ENCODE measurements at regions not wholly inside any gene's neighbourhood (a gene's known extent, or its start where the extent isn't known, plus 50 kb on each side); places are given as distances from the start of the nearest gene placed in this dataset.
"Not testable (repeated sequence)": the region's sequence is repeated elsewhere in the genome, so short reads cannot be mapped to it uniquely, and the experiment has no call there.

DNA sequence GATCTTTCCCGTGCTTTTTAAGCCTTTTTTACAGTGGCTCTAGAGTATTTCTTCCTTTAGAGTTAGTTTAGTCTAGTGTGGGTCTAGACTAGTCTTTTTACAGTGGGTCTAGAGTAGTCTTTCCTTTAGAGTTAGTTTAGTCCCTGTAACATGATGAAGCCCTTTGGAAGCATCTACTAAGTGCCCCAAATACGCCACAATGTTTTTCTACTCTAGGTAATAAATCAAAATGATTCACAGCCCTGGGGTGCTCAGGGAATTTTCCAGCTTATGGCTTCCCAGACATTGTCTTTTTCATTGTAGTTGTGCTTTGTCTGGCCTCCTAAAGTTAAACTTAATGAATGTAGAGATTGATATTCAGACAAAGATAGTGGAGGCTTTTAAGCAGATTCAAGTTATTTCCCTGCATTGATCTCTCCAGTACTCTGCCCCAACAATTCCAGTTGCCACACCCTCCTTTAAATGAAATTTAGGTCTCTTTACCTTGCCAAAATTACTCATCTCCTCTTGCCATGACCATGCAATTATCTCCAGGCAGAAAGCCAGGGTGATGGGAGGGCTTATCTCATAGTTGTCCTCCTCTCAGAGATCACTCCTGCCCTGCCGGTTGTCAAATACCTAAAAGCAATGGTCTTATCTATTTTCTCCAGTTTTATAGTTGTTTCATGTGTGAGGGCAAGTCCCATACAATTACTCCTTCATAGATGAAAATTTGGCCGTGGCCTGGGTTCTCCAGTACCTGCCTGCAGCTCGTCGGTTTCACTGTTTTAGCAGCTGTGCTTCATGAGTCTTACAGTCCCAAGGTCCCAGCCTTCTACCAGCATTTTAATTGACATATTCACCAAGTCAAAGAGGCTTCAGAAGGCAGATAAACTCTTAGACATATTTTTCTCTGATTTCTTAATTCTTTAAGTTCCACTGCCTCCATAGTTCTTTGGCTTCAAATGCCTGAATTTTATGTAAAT, 794.0 kb upstream of the COX7C start:
- DNase-seq, result no peak

DNA sequence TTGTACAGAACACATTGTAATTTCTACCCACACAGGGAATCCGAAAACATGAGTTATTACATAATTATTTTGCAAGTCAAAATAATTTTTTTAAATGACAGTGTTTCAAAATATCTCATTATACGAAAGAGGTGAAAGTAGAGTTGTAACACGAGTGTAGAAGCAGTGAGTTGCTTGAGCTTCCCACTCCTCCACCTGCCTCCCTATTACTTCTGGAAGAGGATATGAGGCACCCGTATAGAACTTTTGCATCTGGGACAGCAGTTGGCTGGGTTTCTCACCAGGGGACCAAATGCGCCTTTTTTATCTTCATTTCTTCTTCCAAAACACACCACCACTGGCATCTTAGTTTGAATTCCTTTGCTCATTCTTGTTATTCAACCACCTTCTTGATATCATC, 779.0 kb upstream of the COX7C start:
- no peak for DNase-seq

DNA sequence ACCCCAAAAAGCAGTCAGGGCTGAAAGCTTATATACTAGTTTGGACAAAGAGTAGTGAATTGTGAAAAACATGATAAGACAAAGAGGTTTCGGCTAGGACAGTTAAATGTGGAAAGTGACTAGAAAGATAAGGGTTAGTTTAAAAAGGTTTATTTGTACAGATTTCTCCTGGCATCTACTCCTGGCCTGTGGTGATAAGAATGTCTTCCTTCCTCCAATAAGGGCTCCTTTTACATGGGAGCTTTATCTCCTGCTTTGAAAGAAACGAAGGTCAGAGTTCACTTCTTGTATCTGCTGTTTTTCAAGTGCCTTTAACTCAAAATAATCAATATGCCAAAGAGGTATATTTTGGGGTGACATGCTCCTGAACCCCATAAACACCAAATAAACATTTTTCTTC, 776.1 kb upstream of the COX7C start:
- DNase-seq, result no peak

DNA sequence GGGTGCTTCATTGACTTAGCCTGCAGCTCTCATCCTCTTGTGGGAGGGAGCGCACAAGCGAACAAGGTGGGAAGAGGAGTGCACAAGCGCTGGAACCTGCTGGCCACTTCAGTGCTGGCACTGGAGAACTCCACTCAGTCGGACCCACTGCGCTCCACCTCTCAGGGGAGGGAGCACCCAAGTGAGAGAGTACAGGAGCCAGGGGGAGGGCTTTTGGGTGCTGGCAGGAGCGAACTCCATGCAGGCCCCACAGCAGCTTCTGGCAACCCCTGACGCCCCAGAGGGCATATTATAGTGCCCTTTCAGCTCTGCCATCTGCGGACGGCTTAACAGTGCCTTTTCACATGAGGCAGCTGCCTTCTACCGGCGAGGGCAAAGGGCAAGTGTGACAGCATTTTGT, 774.2 kb upstream of the COX7C start:
- DNase-seq, result no peak

DNA sequence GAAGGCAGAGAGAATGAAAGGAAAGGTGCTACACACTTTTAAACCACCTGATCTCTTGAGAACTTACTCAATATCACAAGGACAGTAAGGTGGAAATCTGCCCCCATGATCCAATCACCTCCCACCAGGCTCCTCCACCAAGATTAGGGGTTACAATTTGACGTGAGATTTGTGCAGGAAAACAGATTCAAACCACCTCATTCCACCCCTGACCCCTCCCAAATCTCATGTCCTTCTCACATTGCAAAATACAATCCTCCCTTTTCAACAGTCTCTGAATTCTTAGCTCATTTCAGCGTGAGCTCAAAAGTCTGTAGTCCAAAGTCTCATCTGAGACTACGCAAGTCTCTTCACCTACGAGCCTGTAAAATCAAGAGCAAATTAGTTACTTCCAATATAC, 768.3 kb upstream of the COX7C start:
- no peak for DNase-seq

DNA sequence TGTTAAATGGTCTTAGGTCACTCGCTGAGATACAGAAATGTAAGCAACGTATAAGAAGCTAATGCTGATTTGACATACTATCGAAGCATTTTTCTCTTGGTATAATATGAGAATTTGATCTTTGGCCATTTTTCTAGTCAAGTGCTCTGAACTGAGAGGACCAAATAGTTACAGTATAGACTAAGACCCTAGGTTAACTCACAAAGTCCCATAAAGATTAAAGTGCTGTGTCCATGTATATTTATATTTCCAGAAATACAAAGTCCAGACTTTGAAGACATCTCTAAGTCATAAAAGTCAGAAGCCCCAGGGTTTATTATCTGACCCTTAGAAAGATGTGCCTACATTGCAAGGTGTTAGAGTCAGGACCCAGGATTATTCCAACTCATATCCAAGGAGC, 752.4 kb upstream of the COX7C start:
- DNase-seq, result no peak

DNA sequence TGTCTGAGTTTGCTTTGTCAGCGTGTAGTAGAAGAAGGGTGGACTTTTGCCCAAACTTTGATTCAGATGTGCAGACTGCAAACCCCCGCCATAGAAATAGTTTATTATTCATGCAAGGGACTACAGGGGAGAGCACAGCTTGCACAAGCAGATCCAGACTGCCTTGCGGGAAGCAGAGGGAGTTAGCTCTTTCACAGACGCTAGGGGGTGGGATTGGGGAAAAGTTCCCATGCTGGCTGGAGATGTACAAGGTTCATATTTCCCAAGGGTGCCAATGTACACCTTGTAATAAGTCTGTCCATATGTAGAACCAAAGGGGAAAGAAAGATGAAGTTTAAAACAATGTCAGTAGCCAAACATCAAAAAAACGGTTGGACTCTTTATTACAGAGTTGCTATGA, 749.7 kb upstream of the COX7C start:
- no peak for DNase-seq

DNA sequence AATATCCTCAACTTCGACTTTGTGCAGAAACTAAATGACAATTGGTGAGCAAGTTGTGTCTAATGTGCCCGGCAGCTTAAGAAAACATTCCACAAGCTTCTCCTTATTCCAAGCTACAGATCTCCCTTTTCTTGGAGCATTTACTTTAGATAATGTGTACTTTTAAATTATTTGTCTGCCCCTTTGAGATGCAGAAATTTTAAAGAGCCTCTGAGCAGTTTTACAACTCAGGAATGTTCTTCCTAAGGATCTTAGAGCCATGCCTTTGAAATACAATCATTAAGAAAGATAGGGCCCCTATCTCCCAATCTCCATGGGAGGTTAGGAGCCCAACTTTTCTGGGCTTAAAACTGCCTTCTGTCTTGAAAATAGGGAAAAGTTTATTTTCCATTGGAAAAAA, 723.7 kb upstream of the COX7C start:
- no peak for DNase-seq

DNA sequence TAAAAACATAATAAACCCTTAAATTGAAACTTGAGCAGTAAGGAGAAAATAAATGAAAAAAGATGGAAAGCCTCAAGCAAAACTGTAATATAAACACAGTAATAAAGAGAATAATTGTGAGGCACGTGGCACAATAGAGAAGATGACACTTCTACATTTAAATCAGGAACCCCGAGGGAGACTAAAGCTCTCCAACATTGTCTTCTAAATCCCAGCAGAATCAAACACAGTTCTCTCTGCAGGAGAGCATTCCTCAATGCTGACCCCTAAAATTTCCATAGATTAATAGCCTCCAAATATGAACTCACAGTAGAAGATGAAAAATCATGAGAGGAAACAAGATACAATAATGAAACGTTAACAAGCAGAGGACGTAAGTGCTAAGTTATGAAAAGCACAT, 721.2 kb upstream of the COX7C start:
- DNase-seq, result no peak

DNA sequence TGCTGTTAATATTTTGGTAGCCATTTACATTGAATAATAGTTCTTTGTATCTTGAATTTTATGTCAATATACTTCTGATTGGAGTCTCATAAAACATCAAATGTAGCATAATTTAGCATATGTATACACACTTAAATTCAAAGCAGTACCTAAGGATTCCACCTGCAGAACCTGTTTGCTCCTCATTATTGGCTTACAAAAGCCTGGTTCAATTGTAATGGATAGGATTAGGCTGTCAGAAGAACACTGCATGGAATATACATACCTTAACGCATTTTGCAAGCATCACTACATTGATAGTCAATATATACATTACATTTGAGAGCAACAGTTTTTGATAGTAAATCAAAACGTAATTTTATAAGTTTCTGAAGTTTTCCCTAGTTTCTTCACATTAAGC, 711.3 kb upstream of the COX7C start:
- no peak for DNase-seq

DNA sequence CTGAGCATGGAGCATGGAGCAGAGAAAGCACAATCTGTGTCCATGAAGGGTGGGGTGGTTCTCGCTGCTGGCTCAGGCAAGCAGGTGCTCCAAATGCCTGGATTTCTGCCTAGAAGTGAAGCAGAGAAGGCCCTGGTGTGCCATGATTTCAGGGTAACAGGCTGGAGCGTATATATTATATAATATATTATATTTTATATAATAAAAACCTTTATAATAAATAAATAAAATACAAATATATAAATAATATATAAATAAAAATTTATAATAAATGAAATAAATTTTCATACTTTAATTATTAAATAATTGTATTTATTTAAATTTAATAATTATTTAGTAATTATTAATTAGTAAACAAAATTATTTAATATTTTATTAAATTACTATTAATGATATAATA, 707.4 kb upstream of the COX7C start:
- DNase-seq, result no peak

DNA sequence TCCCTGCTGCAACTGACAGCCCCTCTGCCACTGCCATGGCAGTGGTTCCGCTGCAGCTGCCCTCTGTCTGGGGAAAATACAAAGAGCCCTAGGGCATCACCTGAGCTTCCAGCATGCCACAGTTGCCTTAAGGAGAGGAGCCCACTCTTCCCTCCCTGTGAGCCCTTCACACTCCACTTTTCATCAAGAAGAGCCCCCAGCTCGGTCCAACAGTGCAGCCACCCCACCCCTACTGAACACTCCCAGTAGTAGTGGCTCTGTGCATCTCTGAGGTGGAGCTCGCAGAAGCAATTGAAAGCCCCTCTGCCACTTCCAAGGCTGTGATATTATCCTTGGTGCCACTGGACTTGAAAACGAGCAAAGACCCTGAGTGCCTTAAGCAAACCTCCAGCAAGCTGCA, 696.8 kb upstream of the COX7C start:
- no peak for DNase-seq

DNA sequence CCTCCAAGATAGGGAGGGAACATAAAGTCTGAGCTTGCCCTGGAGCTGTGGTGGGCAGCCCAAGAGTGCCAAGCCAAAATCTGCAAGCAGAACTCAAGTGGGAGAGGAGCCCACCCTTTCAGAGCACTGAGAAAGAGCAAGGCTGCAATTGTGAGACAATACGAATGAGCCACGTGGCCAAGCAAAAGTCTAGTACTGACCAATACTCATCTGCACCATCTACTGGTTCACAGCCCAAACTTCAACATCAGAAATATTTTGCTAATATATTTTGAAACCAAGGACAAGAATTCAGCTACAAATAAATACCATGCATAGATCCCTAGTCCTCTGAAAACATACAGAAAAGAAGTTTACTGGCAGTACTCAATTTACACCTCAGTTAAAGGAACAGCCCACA, 696.2 kb upstream of the COX7C start:
- DNase-seq, result no peak

DNA sequence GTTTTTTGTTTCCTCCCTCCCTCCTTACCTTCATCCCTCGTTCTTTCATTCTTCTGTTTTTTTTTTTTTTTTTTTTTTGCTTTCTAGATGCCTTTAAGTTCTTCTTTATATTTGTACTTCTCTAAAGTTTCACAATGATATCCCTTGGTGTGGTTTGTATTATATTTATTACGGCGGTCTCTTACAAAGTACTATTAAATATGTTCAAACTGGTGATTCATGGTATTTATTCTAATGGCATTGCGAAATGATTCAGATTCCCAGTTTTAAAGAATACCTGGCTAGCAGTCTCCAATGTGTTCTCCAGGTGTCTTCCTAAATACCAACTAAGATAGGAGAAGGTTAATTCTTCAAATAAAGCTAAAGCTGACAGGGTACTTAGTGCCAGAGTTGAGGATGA, 690.1 kb upstream of the COX7C start:
- no peak for DNase-seq

DNA sequence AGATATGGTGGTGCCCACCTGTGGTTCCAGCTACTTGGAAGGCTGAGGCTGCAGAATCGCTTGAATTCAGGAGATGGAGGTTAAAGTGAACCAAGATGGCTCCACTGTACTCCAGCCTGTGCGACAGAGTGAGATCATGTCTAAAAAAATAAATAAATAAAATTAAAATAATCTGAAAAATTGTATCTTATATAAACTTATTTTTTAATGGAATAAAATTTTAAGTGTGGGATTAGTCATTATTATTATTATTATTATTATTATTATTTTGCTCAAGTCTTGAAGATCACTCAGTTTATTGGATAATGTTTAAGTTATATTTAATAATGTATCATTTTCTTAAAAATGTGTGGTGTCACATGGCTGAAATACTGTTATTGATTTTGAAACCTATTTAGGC, 688.0 kb upstream of the COX7C start:
- no peak for DNase-seq

DNA sequence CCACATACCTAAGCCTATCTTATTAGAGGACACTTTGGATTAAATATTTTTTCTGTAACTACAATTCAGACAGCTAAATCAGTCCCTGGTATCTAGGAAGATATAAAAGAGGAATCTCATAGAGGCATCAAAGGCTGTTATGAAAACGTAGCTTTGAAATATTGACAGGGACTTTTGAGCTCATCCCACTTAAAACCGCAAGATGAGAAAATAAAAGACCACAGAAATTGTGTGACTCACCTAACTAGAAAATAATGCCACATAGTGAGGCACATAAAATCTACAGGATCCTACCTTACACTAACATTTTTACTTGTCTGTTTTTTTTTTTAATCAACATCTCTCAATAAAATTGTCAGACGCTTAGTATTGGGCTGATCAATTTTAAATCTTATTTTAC, 686.5 kb upstream of the COX7C start:
- no peak for DNase-seq

DNA sequence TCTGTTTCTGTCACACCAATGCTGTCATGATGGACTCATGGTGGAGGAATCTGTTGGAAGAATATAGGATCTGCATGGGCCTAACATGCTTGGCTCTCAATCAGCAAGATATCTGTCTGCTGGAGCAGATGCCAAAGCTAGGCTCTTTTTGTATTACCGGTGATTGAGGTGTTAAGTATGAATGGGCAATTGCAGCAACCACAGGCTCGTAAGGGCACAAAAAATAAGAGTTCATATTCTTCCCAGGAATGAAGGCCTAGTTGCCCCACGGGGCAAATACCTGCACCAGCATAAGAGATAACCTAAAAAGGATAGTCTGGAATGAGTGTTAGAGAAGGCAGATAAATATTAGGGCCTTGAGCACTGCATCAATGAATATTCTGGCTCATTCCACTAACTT, 679.5 kb upstream of the COX7C start:
- DNase-seq, result no peak

DNA sequence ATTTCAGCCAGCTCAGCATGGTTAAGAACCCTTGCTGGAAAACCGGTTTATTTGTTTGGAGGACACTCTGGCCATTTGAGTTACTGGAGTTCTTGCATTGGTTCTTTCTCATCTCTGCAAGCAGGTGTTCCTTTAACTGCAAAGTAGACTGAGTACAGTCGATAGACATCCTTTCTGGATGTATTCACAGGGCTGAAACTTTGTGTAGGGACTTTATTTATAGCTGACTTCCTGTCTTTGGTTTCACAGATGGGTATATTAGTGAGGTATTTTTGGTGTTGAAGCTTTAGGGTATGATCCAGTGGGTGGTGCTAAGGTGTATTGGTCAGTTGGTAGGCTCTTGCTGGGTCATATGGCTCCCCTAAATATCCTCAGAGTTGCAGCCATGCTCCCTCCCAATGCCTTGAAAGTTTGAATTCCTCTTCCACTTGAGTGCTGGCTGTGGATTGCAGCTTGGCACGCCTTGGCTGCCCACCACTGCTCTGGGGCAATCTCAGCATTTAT, 666.0 kb upstream of the COX7C start:
- DNase-seq, result no peak

DNA sequence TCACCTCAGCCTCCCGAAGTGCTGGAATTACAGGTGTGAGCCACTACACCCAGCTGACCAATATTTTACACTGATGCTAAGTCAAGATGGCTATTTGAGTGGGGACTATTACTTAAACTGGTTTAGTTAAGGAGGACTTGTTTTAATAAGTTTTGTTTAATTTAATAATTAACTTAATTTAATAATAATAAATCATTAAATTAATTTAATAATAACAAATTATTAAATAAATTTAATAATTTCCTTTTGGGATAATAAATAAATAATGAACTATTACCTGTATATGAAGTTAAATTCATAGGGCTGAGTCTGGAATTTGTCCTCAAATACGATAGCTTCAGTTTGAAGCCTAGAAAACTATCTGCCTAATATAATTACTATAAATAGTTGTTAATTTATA, 665.1 kb upstream of the COX7C start:
- no peak for DNase-seq

DNA sequence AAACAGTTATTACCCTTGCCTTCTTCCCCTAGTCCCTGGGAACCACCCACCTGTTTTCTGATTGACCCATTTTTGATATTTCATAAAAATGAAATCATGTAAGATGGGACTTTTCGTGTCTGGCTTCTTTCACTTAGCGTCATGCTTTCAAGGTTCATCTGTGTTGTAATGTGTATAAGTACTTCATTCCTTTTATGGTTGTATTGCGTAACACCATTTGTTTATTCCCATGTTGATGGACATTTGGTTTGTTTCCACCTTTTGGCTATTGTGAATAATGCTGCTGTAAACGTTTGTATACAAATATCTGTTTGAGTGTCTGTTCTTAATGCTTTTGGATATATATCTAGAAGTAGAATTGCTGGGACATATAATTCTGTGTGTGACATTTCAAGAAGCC, 650.1 kb upstream of the COX7C start:
- DNase-seq, result no peak

DNA sequence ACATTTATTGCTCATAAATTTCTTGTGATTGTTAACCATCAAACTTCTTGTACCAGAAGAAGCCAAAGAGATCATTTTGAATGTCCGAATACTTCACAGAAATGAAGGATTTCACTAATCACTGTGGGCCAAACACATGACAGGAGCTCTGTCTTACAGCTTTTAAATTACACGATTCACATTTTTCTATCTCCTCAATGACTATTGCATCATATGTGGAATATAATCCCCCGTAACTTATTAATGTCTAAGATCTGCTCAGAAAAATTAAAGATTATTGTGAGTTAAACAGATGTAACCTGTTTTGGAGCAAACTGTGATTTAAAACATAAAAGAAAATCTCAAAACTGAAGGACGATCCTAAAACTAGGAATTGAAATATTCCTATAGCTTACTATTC, 645.2 kb upstream of the COX7C start:
- no peak for DNase-seq

DNA sequence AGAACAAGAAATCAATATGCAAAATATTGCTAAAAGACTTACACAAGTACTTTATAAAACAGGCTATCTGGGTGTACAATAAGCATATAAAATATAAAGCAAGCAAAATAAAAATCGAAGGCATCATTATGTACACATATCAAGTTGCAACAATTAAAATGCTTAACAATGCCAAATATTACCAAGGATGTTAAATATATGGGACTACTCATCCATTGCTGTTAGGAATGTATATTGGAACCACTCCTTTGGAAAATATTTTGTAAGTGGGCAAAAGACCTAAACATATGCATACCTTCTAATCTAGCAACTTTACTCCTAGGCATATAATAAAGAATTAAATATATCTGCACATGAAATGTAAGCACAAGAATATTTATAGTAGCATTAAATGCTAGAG, 632.6 kb upstream of the COX7C start:
- no peak for DNase-seq

DNA sequence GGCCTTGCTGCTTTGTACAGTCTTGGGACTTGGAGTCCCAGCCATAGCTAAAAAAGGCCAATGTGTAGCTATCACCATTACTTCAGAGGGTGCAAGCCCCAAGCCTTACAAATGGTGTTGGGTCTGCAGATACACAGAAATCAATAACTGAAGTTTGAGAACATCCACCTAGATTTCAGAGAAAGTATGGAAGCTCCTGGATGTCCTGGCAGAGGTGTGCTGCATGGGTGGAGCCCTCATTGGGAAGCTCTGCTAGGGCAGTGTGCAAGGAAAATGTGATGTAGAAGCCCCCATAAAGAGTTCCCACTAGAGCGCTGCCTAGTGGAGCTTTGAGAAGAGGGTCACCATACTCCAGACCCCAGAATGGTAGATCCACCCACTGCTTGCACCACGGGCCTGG, 626.7 kb upstream of the COX7C start:
- no peak for DNase-seq

DNA sequence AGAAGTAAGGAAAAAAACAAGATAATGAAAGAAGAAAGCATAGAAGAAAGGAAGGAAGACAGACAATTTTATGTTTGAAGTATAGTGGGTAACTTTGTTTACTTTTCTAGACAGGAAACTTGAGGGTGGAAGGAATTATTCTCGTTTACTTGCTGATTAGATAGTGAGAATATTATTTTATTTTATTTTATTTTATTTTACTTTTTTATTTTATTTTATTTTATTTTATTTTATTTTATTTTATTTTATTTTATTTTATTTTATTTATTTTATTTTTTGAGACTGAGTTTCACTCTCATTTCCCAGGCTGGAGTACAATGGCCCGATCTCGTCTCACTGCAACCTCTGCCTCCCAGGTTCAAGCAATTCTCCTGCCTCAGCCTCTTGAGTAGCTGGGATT, 623.1 kb upstream of the COX7C start:
- not testable (repeated sequence) for DNase-seq
